Upper lobe of right lung (tissue), 1 donor: ENCODE measurements at regions not wholly inside any gene's neighbourhood (a gene's known extent, or its start where the extent isn't known, plus 50 kb on each side); places are given as distances from the start of the nearest gene placed in this dataset.
"Not testable (repeated sequence)": the region's sequence is repeated elsewhere in the genome, so short reads cannot be mapped to it uniquely, and the experiment has no call there.

Experiments used
- ATAC-seq: fragments of 200-7000 bp; cut with Tn5 transposase; one replicate; pipeline ENCODE4 v1.9.1; 2020; ENCODE audit warnings: mild to moderate bottlenecking, moderate library complexity
- DNase-seq: peaks from one replicate; pipeline ENCODE4 v3.0.0-alpha.2; 2020
- H3K27ac ChIP-seq: fragments of 200-600 bp; one replicate; pipeline ENCODE4 v1.8.0; 2022
- H3K27me3 ChIP-seq: fragments of 200-600 bp; one replicate; pipeline ENCODE4 v1.8.0; 2022; ENCODE audit warnings: mild to moderate bottlenecking
- H3K36me3 ChIP-seq: fragments of 200-600 bp; one replicate; pipeline ENCODE4 v1.8.0; 2022
- H3K4me1 ChIP-seq: fragments of 200-600 bp; one replicate; pipeline ENCODE4 v1.8.0; 2022
- H3K4me3 ChIP-seq: fragments of 200-600 bp; one replicate; pipeline ENCODE4 v1.8.0; 2022; ENCODE audit warnings: mild to moderate bottlenecking
- H3K9me3 ChIP-seq: fragments of 200-600 bp; one replicate; pipeline ENCODE4 v1.8.0; 2022
- intact Hi-C: fragments of 100-400 bp; cut with DNase I; formaldehyde crosslinking; loops from one replicate; pipeline ENCODE4 v1.11.0; 2022
- TF ChIP-seq, protein P1 (sequence below): fragments of 200-600 bp; IDR thresholded peaks from one replicate; pipeline ENCODE4 v1.8.0; 2022; ENCODE audit warnings: antibody characterized with exemption
- donor health status: DM: no; HTN: yes; CAD: no; lungs with severe emphysema.

DNA sequence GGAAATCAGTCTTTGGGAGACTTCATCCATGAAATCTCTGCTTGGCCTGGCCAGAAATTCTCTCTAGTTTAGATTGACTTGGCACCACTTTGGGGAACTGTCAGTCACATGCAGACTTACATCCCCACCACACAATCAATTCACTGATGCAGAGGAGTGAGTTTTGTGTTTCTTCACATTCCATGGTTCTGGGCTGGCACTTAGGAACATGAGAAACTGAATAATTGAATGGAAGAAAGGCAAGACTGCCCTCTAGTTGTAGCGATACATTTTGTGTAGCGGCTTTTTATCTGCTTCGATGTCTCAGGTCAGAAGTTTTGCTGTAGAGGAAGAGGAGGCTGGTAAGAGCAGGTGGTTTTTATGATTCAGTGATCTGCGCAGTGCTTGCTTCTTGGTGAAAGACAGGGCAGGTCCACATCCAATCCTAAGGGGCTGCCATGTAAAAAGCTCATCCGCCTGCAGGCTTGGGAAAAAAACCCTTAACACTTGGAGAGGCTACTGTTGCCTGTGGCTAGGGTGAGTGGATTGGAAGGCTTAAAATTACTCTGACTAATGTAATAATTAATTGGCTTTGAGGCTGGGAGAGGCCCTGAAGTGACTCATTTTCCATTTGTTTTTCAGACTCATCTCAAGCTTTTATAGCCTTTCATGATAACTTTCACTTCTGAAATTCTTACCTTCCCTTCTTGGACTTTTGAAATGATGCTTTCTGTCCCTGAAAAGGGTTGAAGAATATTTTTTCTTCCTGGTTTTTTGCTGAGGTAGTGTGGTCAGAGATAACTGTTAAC, 75.4 kb upstream of the LPCAT1 start:
- peak; percentile 7 for ATAC-seq
- TF ChIP-seq, protein P1, sequence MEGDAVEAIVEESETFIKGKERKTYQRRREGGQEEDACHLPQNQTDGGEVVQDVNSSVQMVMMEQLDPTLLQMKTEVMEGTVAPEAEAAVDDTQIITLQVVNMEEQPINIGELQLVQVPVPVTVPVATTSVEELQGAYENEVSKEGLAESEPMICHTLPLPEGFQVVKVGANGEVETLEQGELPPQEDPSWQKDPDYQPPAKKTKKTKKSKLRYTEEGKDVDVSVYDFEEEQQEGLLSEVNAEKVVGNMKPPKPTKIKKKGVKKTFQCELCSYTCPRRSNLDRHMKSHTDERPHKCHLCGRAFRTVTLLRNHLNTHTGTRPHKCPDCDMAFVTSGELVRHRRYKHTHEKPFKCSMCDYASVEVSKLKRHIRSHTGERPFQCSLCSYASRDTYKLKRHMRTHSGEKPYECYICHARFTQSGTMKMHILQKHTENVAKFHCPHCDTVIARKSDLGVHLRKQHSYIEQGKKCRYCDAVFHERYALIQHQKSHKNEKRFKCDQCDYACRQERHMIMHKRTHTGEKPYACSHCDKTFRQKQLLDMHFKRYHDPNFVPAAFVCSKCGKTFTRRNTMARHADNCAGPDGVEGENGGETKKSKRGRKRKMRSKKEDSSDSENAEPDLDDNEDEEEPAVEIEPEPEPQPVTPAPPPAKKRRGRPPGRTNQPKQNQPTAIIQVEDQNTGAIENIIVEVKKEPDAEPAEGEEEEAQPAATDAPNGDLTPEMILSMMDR: peak; percentile 32
- H3K9me3 ChIP-seq, H3K4me3 ChIP-seq, H3K27ac ChIP-seq, intact Hi-C loops, H3K27me3 ChIP-seq, H3K36me3 ChIP-seq, H3K4me1 ChIP-seq, DNase-seq: not testable (repeated sequence)

DNA sequence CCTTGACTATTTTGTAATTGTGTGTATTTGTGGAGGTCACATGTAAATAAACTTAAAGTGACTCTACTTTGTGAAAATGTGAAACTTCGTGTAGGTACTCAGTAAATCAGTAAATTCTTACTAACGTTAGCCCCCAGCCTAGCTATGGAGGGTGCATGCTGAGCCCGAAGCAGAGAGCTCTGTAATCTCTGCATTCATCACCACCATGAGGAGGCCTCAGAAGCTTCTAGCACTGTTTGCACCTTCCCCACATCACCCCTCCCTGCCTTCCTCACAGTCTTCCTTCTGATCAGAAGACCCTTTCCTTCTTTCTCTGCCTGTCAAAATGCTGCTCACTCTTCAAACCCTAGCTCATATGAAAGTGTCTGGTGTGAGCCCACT, 73.3 kb upstream of the LPCAT1 start:
- H3K9me3 ChIP-seq, H3K4me1 ChIP-seq, H3K27me3 ChIP-seq, DNase-seq, H3K4me3 ChIP-seq, H3K36me3 ChIP-seq, ATAC-seq, intact Hi-C loops, H3K27ac ChIP-seq: not testable (repeated sequence)

DNA sequence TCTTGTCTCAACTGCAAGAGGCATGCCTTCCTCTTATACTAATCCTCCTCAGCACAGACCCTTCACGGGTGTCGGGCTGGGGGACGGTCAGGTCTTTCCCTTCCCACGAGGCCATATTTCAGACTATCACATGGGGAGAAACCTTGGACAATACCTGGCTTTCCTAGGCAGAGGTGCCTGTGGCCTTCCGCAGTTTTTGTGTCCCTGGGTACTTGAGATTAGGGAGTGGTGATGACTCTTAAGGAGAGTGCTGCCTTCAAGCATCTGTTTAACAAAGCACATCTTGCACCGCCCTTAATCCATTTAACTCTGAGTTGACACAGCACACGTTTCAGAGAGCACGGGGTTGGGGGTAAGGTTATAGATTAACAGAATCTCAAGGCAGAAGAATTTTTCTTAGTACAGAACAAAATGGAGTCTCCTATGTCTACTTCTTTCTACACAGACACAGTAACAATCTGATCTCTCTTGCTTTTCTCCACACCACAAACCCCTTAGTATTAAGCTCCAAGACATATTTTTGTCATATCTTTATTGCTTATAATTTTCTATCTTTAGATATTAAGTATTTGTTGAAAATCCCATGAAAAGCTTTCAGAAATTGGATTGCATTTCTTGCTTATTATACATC, 72.8 kb upstream of the LPCAT1 start:
- H3K4me3 ChIP-seq, H3K27ac ChIP-seq, H3K27me3 ChIP-seq, H3K4me1 ChIP-seq, DNase-seq, intact Hi-C loops, H3K36me3 ChIP-seq, H3K9me3 ChIP-seq, ATAC-seq: not testable (repeated sequence)

DNA sequence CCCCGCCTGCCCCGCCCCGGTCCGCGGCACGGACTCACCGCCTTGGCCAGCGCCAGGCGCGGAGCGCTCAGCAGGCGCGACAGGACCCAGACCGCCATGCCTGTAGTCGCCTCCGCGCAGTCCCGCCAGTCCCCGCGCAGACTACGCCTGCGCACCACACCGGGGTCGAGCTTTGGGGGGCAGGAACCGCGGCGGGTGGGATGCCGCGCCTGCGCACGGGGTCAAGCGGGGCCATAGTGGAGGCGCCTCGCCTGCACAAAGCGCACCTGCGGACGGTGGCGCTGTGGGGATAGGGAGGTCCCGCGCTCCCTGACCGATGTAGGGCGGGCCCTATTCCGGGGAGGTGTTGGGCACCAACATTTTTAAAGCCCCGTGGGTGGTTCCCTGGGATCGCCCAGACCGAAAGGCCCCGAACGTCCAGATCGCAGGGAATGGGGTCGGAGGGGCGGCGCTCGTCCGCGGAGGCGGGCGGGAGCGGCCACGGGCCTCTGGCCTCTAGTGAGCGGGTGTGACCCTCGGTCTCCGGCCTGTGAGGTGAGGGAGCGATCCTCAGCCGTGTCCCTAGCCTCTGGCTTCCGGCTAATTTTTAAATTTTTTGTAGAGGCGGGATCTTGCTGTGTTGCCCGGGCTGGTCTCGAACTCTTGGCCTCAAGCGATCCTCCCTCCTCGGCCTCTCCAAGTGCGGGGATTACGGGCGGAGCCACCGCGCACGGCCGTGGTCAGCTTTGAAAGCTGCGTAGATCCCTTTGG, 70.8 kb upstream of the LPCAT1 start:
- intact Hi-C loops: no loop called here
- TF ChIP-seq, protein P1: peak; percentile 42
- Histone ChIP-seq H3K4me3 (peak overlapping the region; percentile 60), H3K27ac (peak overlapping the region; percentile 72), H3K36me3 (no peaks in the 10 kb centered on the region), H3K27me3 (no peaks in the 10 kb centered on the region), H3K4me1 (peaks cover 3% of the 10 kb centered on the region), H3K9me3 (no peaks in the 10 kb centered on the region)
- ATAC-seq (peak; percentile 97), DNase-seq (peak; percentile 95)

DNA sequence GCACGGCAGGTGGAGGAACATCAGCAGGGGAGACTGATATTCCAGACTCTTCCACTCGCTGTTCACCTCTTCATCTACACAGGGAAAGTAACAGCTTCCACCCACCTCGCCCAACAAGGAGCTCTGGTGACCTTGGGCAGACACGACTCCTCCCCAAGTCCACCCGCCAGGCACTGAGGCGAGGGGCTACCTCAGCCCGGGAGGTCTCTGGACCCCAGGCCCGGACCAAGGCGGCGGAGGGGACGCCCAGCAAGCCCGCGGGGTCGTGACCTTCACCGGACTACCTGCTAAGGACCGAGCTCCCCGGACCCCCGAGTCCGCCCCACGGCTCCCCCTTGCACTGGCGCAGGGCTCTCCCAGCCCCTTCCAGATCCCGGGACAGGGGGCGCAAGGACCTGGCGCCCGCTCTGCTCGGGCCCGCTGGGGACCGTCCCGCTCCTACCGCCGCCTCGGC, 70.2 kb upstream of the LPCAT1 start:
- peak; percentile 70 for DNase-seq
- intact Hi-C loops: no loop called here
- Histone ChIP-seq H3K27ac (peak overlapping the region; percentile 72), H3K27me3 (no peaks in the 10 kb centered on the region), H3K36me3 (peaks cover 3% of the 10 kb centered on the region), H3K4me1 (peaks cover 3% of the 10 kb centered on the region), H3K4me3 (peak overlapping the region; percentile 60), H3K9me3 (no peaks in the 10 kb centered on the region)
- ATAC-seq: peak; percentile 6
- TF ChIP-seq, protein P1: no peak

DNA sequence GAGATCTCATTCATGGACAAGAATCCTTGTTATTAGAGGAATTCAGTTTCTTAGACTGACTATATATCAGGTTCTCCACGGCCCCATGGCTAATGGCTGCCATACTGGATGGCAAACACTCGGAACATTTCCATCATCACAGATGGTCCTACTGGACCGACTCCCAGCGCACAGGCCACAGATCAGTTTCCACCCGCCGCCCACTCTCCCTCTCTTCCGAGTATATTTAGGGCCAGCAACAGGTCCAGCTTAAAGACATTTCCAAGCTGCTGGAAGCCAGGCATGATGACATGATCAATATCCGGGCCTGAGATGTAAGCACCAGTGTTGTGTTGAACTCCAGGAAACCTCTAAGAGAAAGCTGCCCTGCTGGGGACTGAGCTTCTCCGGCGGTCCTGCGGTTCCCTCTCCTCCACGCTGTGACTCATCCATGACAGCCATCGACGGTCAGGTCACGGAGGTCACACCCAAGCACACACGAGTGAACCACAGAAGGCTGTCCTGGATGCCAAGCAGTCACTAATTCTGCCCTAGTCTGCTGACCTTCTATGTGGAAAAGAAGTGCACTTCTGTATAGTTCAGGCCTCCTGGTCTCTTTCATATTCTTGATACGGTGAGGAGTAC, 64.4 kb upstream of the LPCAT1 start:
- H3K27ac ChIP-seq, ATAC-seq, intact Hi-C loops, H3K27me3 ChIP-seq, DNase-seq, H3K4me3 ChIP-seq, H3K4me1 ChIP-seq, H3K9me3 ChIP-seq: not testable (repeated sequence)
- peaks cover 17% of the 10 kb centered on the region for H3K36me3 ChIP-seq

DNA sequence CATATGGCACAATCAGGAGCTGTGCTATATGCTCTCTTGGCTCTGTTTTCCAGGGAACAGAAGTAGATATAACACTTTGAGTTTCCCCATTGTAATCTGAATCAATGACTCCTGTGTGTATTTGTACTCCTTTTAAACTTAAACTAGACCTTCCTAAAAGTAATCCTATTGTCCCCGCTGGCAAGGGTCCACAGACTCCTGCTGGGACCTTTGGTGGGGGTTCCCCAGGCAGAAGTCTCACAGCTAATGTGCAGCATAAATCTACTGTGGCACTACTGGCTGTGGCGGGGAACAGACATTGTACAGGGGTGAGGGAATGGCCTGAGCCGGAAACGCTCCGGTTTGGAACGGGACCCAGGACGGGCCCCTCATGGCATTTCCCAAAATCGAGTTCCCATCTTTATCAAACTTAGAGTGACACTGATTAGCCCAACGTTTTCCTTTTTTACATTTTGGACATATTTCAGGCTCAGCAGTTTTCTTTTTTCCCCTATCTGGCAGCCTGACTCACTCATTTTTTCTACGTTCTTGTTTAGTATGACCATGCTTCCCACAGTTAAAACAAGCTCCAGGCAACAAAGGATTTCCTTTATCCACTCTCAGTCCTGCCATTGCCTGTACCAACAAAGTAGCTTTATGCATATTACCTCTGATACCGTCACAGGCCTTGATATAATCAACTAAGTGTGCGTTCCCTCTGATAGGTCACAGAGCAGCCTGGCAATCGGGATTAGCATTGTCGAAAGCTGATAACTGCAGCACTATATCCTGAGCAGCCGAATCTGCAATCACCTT, 59.5 kb upstream of the LPCAT1 start:
- H3K27me3 ChIP-seq, H3K4me3 ChIP-seq, ATAC-seq, DNase-seq, intact Hi-C loops, H3K4me1 ChIP-seq, H3K27ac ChIP-seq, H3K9me3 ChIP-seq: not testable (repeated sequence)
- peaks cover 22% of the 10 kb centered on the region for H3K36me3 ChIP-seq

DNA sequence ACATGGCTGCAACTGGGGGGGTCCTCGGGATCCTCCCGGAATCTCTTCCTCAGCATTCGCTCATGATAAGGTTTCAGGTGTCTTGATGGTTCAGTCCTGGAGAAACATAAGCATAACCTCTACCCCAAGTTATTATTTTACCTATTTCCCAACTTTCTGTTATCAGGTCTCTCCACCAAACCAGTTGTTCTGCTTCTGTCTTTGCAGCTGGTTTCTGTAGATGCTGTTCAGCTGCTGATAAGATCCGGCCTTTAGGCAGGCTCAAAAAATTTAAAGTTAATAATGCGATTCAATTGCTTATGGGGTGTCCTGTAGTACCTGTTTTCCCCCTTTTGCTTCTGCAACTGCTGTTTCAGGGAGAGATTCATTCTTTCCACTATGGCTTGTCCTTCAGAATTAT, 55.6 kb upstream of the LPCAT1 start:
- H3K4me3 ChIP-seq, DNase-seq, H3K27me3 ChIP-seq, H3K27ac ChIP-seq, ATAC-seq, intact Hi-C loops, H3K4me1 ChIP-seq, H3K9me3 ChIP-seq: not testable (repeated sequence)
- H3K36me3 ChIP-seq: peaks cover 25% of the 10 kb centered on the region

DNA sequence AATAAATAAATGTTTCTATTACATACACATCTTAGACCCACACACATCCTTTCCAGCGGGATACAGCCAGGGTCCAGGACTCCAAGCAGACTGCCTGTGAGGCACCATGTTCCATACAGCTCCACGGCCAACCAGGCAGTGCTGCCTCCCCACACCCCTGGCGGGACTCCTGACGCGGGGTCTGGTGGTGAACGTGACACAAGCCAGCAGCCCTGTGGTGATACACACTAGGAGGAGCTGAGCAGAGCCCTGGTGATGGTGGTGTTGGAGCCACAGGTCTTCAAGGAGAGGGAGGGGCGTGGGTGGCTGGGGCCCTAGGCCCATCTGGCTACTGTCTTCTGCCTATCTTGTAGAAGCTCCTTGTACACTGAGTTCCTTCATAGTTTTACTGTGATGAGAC, 53.1 kb upstream of the LPCAT1 start:
- intact Hi-C loops, DNase-seq, H3K4me3 ChIP-seq, H3K4me1 ChIP-seq, H3K27me3 ChIP-seq, H3K9me3 ChIP-seq, H3K27ac ChIP-seq: not testable (repeated sequence)
- peak; percentile 45 for ATAC-seq
- peaks cover 25% of the 10 kb centered on the region for H3K36me3 ChIP-seq
